DMS 273 (cell line): ENCODE measurements at regions not wholly inside any gene's neighbourhood (a gene's known extent, or its start where the extent isn't known, plus 50 kb on each side); places are given as distances from the start of the nearest gene placed in this dataset.

Experiments
- DNase-seq: peaks from one replicate; lab custom pipeline; 2025; ENCODE audit not compliant: unreplicated experiment; lab: John Stamatoyannopoulos, UW

GRCh38 chr6:50102676-50103075 lies 52.9 kb upstream of the DEFB112 start:
- DNase-seq = no peak

- no peak for DNase-seq
Observed at GRCh38 chr6:50110587-50110986, 60.9 kb upstream of the DEFB112 start.

DNA sequence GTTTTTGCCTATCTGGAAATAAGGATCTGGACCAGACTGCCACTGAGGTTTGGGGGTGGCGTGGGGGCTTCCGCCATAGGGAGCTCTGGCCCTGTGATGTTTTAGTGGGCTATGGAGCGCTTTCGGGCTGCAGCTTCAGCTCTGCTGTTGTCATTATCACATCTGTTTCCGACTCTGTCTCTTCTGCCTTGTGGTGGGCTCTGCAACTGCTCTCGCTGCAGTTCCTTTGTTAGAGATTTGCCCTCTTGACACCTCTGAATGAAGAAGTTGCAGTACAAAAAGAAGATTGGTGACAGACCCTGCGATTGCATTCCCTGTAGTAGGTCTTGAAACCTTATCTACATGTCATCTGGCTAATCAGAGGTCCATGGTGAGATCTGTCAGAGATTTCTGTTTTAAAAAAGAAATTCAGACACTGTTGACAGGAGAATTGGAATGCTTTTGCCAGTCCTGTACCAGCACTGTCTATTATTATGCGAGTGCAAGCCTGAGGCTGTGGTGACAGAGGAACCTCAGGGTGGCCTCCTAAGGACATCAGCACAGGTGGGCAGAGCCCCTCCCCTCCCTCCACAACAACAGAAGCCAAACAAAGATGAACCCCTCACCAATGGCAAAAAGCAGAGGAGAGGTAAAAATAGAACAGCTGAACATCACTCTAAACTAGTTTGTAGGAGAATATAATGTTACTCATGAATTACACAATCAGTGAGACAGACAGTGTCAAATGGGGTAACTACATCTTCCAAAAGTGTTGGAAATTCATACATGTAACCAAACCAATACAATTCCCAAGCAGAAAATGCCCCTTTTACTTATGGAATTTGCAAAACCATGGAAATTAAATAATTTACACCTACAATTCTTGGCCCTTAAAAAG lies 63.5 kb upstream of the DEFB112 start:
- no peak for DNase-seq

DNA sequence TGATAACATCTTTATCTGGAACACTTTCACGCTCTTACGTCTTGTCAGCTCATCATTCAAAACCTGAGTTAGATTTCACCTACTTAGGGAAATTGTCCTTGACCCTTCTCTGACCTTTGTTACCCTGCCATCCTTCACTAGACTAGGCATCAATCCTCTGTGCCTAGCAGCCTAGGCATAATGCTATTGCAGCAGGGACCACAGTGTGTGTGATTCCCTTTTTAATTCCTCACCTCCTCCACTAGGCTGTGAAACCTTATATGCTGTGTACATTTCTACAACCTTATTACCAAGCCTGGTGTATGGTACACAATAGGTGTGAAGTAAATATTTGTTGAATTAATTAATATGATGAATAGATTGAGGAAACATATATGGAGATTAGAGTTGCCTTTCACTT lies 66.7 kb upstream of the DEFB112 start:
- DNase-seq = no peak

GRCh38 chr6:50116797-50117542 lies 67.2 kb upstream of the DEFB112 start:
- DNase-seq = no peak

- no peak for DNase-seq
Observed at GRCh38 chr6:50120300-50120699, 70.6 kb upstream of the DEFB112 start.

GRCh38 chr6:50123688-50124087 lies 74.0 kb upstream of the DEFB112 start:
- no peak for DNase-seq

- no peak for DNase-seq
Observed at GRCh38 chr6:50124572-50124971, 74.8 kb upstream of the DEFB112 start.

DNA sequence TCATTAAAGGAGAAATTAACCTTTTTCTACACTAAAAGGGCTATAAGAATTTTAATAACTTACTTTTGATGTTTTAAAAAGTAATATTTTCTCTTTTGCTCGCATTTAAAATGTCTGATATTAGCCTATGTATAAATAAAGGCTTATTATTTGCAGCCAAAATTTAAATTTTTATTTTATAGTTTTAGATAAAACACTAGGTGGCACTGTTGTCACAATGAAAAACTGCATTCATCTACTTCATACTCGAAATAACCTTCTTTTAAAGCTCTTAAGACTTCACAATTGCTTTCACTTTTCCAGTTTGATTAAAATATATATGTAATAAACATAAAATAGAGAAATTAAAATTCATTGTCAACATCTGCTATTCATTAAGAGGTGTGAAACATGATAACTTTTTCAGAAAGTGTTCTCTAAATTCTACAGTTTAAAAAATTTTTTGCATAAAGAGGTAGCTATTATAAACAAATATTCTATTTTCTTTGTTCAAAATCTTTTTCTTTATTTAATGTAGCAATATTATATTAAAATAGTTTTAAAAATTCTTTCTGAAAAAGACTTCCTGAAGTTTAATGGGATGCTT lies 78.8 kb upstream of the DEFB112 start:
- DNase-seq = peak; percentile 35

GRCh38 chr6:50135968-50136367 lies 86.2 kb upstream of the DEFB112 start:
- no peak for DNase-seq

DNA sequence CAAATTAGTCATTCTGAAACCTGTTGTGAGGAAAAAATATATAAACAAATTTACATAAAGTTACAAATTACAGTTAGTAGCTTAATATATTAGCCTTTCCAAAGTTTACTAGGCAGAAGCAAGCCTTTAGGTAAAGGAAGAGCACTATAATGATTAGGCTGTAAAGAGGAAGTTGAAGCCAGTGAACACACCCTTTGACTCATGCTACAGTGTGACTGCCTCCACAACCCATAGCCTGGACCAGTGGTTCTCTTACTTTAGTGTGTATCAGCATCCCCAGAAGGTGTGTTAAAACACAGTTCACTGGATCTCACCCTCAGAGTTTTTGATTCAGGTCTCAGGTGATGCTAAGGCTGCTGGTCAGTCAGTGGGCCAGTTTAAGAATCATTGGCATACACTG lies 91.4 kb upstream of the DEFB112 start:
- DNase-seq = no peak

GRCh38 chr6:50143011-50143719 lies 93.4 kb upstream of the DEFB112 start:
- DNase-seq = no peak

DNA sequence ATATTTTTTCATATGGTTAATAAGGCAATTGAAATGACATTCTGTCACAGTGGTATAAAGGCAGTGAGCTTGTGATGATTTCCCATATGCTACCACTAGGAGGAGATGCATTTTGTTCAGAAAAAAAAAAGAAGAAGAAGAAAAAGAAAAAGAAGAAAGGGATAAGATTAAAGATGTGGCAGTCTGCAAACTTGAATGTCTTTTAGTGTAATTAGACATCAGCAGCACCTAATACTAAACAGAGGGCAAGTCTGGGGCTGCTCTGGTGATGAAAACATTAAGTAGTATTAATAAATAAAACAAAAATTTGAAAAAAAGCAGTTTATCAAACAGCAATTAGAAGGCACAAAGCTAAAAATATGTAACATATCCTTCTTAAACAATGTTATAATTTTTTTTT lies 95.4 kb upstream of the DEFB112 start:
- peak; percentile 28 for DNase-seq

DNA sequence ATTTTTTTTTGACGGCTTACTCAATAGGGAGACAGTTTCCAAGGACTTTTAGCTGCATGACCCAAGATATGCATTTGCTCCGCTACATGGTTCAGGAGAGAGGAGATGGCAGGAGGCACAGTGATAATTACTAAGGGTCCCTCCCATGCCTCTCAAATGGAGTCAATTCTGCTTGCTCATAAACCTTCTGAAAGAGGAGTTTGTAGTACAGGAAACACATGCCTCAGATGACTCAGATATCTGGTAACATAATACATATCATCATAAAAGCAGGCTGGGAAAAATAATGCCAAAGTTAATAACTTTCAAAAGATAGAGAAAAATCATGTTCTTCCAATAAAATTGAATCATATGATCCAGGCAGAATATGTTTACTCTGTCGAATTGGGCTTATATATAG lies 97.6 kb upstream of the DEFB112 start:
- DNase-seq = no peak

DNA sequence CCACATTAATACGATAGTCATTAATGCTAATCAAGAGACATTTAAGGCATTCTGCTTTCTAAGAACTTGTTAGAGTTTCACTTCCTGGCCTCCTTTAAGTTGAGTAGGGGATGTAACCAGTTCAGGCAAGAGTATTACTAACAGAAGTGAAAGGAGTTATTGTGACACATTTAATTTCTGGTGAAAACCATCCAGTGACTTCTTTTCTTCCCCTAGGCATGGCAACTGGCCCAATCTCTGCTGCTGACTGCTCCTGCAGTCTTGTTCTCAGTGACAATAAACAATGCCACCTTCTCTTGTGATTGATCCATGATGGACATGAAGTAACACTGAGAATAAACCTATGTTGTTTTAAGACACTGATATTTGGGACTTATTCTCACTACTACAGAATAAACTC lies 130.9 kb upstream of the DEFB112 start:
- no peak for DNase-seq

DNA sequence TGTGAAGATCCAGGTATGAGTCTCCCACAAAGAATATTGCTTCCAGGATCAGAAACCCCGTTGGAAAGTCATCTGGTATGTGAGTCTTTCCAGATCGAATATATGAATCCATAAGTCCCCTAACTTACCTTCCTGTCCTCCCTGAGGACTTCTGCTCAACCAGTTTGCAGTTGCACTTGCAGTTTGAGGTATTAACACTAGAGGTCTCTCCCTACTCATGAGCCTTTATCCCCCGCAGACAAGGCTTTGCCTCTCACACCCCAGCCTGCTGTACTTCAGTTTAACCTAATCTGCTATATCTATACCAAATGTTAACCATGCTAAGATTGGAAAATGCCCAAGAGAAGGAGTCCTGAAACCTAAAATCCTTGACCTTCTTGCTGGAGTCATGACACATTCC lies 135.3 kb upstream of the DEFB112 start:
- peak; percentile 17 for DNase-seq

DNA sequence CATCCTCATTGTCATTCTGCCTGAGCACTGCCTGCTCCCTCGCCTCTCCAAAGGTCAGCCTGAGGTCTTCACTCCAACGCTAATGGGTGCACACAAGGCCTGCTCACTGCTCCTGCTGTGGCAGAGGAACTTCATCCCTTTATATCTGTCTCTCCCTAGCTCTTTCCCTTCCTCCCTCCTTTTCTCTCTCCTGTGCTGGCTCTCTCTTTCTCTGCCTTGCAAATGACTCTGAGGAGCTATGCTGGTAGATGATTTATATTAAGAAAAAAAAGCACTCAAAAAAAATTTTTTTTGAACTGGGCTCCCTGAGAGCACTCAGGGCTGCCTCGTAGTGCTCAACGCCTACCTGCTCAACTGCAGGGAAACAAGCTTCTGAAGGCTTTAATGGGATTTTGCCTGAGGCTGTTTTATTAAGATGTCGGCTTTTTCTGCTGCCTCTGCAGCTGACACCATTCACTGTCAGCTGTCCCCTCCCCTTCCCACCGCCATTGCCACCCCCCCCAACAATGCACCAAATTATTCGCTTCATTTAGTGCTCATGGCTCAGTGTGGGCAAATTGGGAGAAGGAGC lies 137.7 kb upstream of the DEFB112 start:
- DNase-seq = no peak

DNA sequence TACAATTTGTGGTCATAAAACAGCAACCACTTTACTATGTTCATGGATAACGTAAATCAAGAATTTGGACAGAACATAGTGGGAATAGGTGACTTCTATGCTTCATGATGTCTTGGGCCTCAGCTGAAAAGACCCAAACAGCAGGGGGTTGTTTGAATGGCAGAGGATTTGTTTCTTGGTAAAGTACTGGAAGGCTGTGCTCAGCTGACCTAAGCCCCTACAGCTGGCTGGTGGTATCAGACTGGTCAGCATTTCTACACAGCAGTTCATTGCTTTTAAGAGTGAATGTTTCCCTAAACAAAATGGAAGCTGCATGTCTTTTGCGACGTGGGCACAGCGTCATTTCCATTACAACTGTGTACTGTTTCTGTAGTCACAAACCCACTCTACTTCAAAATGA lies 148.5 kb upstream of the DEFB112 start:
- no peak for DNase-seq

DNA sequence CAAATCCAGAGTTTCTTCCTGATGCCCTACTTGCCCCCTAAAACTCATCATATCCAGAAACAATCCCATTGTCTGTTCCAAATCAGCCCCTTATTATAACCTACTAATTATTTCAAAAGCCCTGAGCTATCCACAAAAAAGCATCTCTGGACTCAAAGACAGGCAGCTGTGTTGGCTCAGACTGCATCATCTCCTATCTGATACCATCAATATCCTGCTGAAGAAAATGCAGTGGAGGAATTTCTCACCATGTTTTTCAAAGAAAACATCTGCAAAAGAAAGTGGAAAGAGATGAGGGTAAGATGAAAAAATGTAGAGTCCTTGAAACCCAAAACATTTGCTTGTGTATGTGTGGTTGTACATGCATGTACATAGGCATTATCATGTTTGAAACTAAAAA lies 153.0 kb upstream of the DEFB112 start:
- no peak for DNase-seq

DNA sequence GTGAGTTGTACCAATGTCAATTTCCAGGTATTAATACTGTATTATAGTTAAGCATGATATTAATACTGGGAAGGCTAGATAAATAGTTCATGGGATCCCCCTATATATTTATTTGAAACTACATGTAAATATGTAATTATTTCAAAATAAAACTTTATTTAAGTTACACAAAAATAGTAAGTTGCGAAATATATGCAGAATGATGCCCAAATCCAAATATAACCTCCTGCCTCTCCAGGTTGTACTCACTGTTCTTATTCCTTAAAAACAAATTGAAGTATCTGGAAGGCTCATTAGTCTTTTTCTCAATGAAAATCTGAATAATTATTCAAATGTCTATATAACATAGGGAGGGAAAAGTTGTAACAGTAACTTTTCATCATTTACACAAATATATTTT lies 161.9 kb upstream of the DEFB112 start:
- no peak for DNase-seq

- no peak for DNase-seq
Observed at GRCh38 chr6:50213146-50213545, 163.4 kb upstream of the DEFB112 start.
